ENCODE measurements at regions not wholly inside any gene's neighbourhood (a gene's known extent, or its start where the extent isn't known, plus 50 kb on each side); places are given as distances from the start of the nearest gene placed in this dataset.

DNA sequence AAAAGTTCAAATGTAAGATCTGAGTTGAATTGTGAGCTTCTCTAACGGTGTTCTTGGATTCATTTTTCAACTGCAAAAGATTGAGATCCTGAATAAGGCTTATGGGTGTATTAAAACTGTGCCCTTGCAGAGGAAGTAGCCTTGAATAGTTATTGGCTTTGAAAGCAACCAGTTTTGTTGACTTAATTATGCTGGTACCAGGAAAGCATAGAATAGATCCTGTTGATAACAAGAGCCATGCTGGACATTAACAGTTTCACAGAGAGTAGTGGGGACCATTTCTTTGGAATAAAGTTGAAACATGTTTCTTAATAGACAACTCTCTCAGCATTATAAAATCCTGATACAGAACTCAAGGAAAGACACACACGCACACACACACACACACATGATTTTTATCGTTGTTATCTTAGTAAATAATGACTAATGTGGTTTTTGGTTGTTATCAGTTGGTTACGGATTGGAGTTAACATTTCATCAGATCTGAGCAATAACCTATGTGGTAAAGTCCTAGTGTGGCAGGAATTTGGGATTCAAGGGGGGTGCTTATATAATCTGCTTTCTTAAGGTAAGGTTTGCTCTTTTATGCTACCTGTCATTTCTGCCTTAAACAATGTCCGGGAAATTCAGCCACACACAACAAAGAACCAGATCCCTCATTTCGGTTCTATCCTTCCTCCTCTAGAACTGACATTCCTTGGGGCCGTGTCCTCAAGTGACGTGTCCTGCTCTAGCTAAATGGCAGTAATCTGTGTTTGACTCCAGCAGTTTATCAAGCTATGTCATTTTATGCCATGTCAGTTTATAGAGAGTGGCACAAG lies 330.9 kb downstream of the CHRM3 start:
- TF ChIP-seq, protein P1, sequence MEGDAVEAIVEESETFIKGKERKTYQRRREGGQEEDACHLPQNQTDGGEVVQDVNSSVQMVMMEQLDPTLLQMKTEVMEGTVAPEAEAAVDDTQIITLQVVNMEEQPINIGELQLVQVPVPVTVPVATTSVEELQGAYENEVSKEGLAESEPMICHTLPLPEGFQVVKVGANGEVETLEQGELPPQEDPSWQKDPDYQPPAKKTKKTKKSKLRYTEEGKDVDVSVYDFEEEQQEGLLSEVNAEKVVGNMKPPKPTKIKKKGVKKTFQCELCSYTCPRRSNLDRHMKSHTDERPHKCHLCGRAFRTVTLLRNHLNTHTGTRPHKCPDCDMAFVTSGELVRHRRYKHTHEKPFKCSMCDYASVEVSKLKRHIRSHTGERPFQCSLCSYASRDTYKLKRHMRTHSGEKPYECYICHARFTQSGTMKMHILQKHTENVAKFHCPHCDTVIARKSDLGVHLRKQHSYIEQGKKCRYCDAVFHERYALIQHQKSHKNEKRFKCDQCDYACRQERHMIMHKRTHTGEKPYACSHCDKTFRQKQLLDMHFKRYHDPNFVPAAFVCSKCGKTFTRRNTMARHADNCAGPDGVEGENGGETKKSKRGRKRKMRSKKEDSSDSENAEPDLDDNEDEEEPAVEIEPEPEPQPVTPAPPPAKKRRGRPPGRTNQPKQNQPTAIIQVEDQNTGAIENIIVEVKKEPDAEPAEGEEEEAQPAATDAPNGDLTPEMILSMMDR (IDR thresholded peaks at IDR 0.05): no peak
- no peak for TF ChIP-seq POLR2A (IDR thresholded peaks at IDR 0.05)
